ENCODE measurements at regions not wholly inside any gene's neighbourhood (a gene's known extent, or its start where the extent isn't known, plus 50 kb on each side); places are given as distances from the start of the nearest gene placed in this dataset.

DNA sequence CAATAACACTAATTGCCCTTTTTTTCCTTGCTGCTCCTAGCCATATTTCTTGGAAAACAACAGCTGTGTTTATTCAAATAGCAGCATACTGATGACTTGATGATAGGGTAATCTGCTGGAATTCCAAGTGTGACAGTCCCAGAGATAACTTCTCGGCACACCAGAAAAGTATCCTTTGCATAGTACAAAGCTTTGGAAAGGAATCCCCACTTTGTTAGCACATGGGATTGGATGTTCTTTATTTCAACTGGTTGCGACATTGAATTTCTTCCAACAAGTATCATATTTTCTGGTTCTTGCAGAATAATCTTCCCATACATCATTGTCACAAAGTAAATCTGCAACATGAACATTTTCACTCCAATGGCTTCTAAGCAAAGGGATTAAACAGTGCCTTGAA, 445.8 kb upstream of the ACVR2A start:
- no peaks in the 10 kb centered on the region for H3K27me3 Mint-ChIP-seq
- no peak overlapping the region for H3K27ac Mint-ChIP-seq
- H3K9me3 Mint-ChIP-seq = peaks cover 0 to 4% of the 10 kb centered on the region in 2 donors
- DNase-seq = no peak
- no peaks in the 10 kb centered on the region for H3K4me1 Mint-ChIP-seq
- no peak for ATAC-seq
- H3K4me3 Mint-ChIP-seq = no peak overlapping the region

DNA sequence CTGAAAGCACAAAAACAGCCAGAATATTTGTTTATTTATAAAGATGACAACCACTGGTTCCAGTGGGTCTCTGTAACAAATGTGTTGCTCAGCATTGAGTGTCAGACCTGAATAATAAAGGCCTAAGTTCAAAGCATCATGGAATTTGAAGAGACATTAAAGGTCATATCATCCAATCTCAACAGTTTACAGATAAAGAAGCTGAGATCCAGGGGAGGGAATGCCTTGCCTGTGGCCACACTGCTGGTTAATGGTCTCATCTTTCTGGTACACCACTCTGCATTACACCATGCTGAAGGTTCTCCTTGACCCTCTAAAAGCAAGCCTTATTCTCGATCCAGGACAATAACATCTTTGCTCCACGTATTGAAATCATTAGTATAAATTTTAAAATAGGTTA, 446.5 kb upstream of the ACVR2A start:
- peaks cover 0 to 4% of the 10 kb centered on the region in 2 donors for H3K9me3 Mint-ChIP-seq

DNA sequence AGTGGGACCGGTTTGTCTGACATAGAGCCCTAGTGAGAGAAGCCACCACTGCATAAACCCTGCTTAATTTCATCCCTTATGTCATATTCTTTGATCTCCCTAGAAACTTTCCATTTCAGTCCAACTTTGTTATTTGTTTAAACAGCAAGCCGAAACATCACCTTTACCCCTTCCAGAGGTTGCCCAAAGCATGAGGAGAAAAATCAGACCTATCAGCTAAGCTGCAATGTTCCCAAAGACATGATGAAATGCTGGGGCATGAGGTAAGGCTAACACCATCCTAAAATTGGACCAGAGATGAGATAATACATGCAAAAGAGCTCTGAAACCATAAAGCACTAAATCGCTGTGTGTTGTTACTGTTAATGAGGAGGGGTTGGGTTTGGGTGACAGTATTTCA, 447.9 kb upstream of the ACVR2A start:
- no peak overlapping the region for H3K4me3 Mint-ChIP-seq
- H3K27ac Mint-ChIP-seq = no peak overlapping the region
- ATAC-seq (no peak), DNase-seq (no peak)
- H3K9me3 Mint-ChIP-seq = peaks cover 0 to 4% of the 10 kb centered on the region in 2 donors
- H3K27me3 Mint-ChIP-seq = no peaks in the 10 kb centered on the region
- no peaks in the 10 kb centered on the region for H3K4me1 Mint-ChIP-seq

More for the DNA sequence above, 446.5 kb upstream of the ACVR2A start:
- Mint-ChIP-seq H3K4me3 (no peak overlapping the region), H3K27ac (no peak overlapping the region), H3K4me1 (no peaks in the 10 kb centered on the region), H3K27me3 (no peaks in the 10 kb centered on the region)
- no peak for ATAC-seq
- no peak for DNase-seq

- H3K27ac Mint-ChIP-seq = no peak overlapping the region
- peaks cover 0 to 4% of the 10 kb centered on the region in 2 donors for H3K9me3 Mint-ChIP-seq
- H3K4me1 Mint-ChIP-seq = no peaks in the 10 kb centered on the region
- H3K27me3 Mint-ChIP-seq = no peaks in the 10 kb centered on the region
- no peak for ATAC-seq
- no peak overlapping the region for H3K4me3 Mint-ChIP-seq
- no peak for DNase-seq
Measured at GRCh38 chr2:147394179-147394790, 450.5 kb upstream of the ACVR2A start.

GRCh38 chr2:147392180-147392579, 452.6 kb upstream of the ACVR2A start:
- DNase-seq (no peak), ATAC-seq (no peak)
- H3K27me3 Mint-ChIP-seq = peaks cover 7% of the 10 kb centered on the region
- peaks cover 0 to 4% of the 10 kb centered on the region in 2 donors for H3K9me3 Mint-ChIP-seq
- H3K27ac Mint-ChIP-seq = no peak overlapping the region
- H3K4me1 Mint-ChIP-seq = no peaks in the 10 kb centered on the region
- H3K4me3 Mint-ChIP-seq = no peak overlapping the region

DNA sequence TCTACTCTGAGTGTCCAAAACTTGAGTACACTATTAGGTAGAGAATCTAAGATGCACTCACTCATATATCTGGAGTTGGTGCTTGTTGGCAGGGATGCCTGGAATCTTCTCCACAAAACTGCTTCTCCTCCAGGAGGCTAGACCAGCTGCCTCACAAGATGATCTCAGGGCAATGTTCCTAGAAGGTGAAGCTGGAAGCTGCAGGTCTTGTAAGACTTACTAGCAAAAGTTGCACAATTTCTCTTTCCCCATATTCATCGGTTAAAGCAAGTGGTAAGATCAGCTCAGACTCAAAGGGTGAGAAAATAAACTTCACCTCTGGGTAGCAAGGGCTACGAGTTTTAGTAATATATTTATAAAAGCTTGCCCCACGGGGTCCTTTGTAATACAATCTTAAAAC, 454.4 kb upstream of the ACVR2A start:
- no peak for DNase-seq
- H3K4me3 Mint-ChIP-seq = no peak overlapping the region
- no peaks in the 10 kb centered on the region for H3K4me1 Mint-ChIP-seq
- H3K27me3 Mint-ChIP-seq = peaks cover 7% of the 10 kb centered on the region
- no peak for ATAC-seq
- no peaks in the 10 kb centered on the region for H3K9me3 Mint-ChIP-seq
- H3K27ac Mint-ChIP-seq = no peak overlapping the region

GRCh38 chr2:147389218-147389617, 455.6 kb upstream of the ACVR2A start:
- no peaks in the 10 kb centered on the region for H3K4me1 Mint-ChIP-seq
- ATAC-seq (no peak), DNase-seq (no peak)
- no peak overlapping the region for H3K27ac Mint-ChIP-seq
- no peaks in the 10 kb centered on the region for H3K9me3 Mint-ChIP-seq
- H3K4me3 Mint-ChIP-seq = no peak overlapping the region
- H3K27me3 Mint-ChIP-seq = peaks cover 7% of the 10 kb centered on the region

DNA sequence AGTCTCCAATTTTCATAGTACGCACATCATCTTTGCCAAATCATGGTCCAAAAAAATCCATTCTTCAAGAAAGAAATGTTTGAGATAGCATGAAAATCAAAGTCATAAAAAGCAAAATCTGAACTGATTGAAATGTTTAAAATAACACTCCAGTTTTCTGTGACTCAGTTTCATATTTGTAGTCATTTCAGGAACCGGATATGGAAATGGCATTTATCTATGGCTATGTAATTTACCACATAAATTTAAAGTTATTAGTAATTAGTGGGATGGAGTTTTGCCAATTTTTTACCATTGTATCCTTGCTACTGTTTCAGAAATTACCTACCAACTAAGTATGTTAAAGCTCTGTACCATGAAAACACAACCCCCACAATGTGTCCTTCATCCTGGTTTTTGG, 456.6 kb upstream of the ACVR2A start:
- H3K4me1 Mint-ChIP-seq = no peaks in the 10 kb centered on the region
- H3K4me3 Mint-ChIP-seq = no peak overlapping the region
- peaks cover 7% of the 10 kb centered on the region for H3K27me3 Mint-ChIP-seq
- no peak for ATAC-seq
- H3K27ac Mint-ChIP-seq = no peak overlapping the region
- H3K9me3 Mint-ChIP-seq = no peaks in the 10 kb centered on the region
- DNase-seq = no peak

- ATAC-seq (no peak), DNase-seq (no peak)
- Mint-ChIP-seq H3K27ac (no peak overlapping the region), H3K27me3 (peaks cover 7% of the 10 kb centered on the region), H3K4me3 (no peak overlapping the region), H3K9me3 (no peaks in the 10 kb centered on the region), H3K4me1 (no peaks in the 10 kb centered on the region)
Measured at GRCh38 chr2:147386284-147386683, 458.5 kb upstream of the ACVR2A start.

GRCh38 chr2:147385600-147385999, 459.2 kb upstream of the ACVR2A start:
- H3K27me3 Mint-ChIP-seq = peaks cover 7% of the 10 kb centered on the region
- H3K9me3 Mint-ChIP-seq = no peaks in the 10 kb centered on the region

DNA sequence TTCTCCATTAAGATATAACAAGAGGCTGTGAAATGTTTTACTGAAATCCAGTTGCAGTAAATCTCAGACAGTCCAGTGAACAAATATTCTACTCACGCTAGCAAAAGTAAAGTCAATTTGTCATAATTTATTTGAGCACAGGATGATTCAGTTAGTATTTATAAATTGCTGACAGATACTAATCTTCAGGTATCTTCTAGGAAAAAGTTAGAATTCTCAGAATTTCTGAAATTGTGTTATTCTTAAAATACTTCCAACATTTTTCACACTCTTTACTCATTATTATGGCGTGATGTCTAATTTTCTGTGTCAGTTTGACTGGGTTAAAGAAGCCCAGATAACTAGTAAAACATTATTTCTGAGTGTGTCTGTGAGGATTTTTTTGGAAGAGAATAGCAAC, 460.2 kb upstream of the ACVR2A start:
- H3K27ac Mint-ChIP-seq = no peak overlapping the region
- H3K4me3 Mint-ChIP-seq = no peak overlapping the region
- peaks cover 7% of the 10 kb centered on the region for H3K27me3 Mint-ChIP-seq
- H3K9me3 Mint-ChIP-seq = no peaks in the 10 kb centered on the region
- H3K4me1 Mint-ChIP-seq = no peaks in the 10 kb centered on the region
- no peak for ATAC-seq
- DNase-seq = no peak

More at GRCh38 chr2:147385600-147385999, 459.2 kb upstream of the ACVR2A start:
- no peak for ATAC-seq
- DNase-seq = no peak
- Mint-ChIP-seq H3K4me1 (no peaks in the 10 kb centered on the region), H3K4me3 (no peak overlapping the region), H3K27ac (no peak overlapping the region)

DNA sequence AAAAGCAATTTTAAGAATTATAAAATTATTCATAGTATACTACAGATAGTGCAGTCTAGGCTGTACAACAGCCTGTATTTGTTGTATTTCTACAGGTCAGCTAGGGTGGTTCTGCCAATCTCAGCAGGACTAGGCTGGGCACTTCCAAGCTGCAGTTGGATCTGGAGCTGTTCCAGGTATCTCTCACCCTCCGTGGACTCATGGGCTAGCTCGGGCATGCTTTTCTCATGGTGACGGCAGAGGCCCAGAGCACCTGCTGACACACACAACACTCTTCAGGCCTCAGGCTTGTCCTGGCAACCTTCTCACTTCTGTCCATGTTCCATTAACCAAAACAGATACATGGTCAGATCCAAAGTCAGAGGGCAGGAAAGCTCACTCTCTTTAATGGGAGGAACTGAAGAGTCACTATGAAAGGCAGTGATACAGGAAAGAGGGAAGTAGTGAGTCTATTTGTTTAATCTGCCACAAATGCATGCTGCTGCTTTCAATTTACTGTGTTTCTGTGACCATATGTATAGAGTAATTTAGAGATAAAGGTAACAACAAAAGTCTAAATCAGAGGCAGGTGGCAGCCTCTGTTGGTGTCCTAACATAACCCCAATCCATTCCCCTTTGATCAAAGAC, 462.4 kb upstream of the ACVR2A start:
- DNase-seq (no peak), ATAC-seq (no peak)
- peak overlapping the region in 1 of 2 donors; percentile 31 for H3K27ac Mint-ChIP-seq
- H3K4me3 Mint-ChIP-seq = no peak overlapping the region
- no peaks in the 10 kb centered on the region for H3K4me1 Mint-ChIP-seq
- H3K27me3 Mint-ChIP-seq = no peaks in the 10 kb centered on the region
- no peaks in the 10 kb centered on the region for H3K9me3 Mint-ChIP-seq

GRCh38 chr2:147378403-147378802, 466.4 kb upstream of the ACVR2A start:
- no peak for DNase-seq
- H3K4me1 Mint-ChIP-seq = no peaks in the 10 kb centered on the region
- H3K27ac Mint-ChIP-seq = no peak overlapping the region
- no peak overlapping the region for H3K4me3 Mint-ChIP-seq
- H3K9me3 Mint-ChIP-seq = no peaks in the 10 kb centered on the region
- H3K27me3 Mint-ChIP-seq = no peaks in the 10 kb centered on the region
- no peak for ATAC-seq

DNA sequence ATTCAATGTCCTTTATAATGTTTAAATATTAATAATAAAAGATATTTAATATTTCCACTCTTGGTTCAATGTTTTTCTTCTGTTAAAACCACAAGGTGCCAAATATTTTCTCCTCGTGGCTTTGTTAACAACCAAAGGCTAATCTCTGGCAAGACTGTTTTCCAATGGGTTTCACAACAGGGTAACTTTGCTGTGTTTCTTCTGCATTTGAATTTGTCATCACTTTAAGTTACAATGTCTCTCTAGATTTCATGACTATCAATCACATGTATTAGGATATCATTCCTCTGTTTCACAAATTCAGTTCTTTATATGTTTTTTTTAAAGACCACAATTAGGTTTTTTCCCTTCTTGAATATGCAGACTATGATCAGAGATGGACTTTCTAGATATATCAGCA, 469.8 kb upstream of the ACVR2A start:
- no peaks in the 10 kb centered on the region for H3K4me1 Mint-ChIP-seq
- no peak overlapping the region for H3K4me3 Mint-ChIP-seq
- DNase-seq (no peak), ATAC-seq (no peak)
- H3K9me3 Mint-ChIP-seq = no peaks in the 10 kb centered on the region
- no peak overlapping the region for H3K27ac Mint-ChIP-seq
- H3K27me3 Mint-ChIP-seq = no peaks in the 10 kb centered on the region

- DNase-seq = no peak
- Mint-ChIP-seq H3K4me1 (no peaks in the 10 kb centered on the region), H3K27ac (no peak overlapping the region), H3K27me3 (no peaks in the 10 kb centered on the region), H3K4me3 (no peak overlapping the region), H3K9me3 (no peaks in the 10 kb centered on the region)
- no peak for ATAC-seq
Measured at GRCh38 chr2:147374423-147374811, 470.4 kb upstream of the ACVR2A start.

- Mint-ChIP-seq H3K27ac (peak overlapping the region in 1 of 2 donors; percentile 50), H3K4me3 (no peak overlapping the region), H3K4me1 (no peaks in the 10 kb centered on the region), H3K27me3 (no peaks in the 10 kb centered on the region), H3K9me3 (no peaks in the 10 kb centered on the region)
- ATAC-seq = no peak
- no peak for DNase-seq
Measured at GRCh38 chr2:147373800-147374422, 470.9 kb upstream of the ACVR2A start.
